ENCODE measurements at regions not wholly inside any gene's neighbourhood (a gene's known extent, or its start where the extent isn't known, plus 50 kb on each side); places are given as distances from the start of the nearest gene placed in this dataset.

DNA sequence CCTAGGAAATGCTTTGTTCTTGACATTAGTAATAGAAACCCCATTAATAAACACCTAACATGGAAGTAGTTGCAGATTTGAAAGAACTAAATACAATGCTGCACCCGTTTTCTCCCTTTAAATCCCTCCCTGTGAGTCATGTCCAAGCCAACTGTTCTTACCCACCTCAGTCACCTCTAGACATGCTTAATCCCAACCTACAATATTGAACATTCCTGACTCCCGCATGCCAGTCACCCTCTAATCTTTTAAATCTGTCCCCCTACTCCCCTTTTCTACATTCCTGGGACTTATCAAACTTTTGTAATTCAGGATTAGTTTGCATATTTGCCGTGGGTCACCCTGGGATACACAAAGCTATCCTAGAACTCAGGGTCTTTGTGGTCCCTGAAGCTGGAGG, 374.6 kb downstream of the IRS1 start:
- no peak for DNase-seq

DNA sequence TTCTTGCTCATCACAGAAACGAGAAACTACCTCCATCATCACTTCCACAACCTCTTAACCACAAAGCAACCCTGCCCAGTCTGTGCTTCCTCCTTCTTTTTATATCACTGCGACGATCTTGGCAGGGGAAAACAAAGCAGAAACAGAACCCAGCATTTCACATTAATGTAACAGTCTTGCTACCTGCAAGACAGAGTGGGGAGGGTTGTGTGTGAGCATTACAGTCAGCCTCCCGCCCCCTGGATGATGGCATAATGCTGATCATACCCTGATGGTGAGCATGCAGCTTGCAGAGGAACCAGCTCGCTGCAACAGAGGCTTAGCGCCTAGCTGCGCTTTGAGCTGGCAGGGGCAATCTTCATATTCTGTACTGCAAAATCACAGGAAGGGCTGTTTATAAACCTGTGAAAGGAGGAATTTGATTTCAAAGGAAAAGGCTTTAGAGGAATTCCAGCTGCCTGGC, 376.1 kb downstream of the IRS1 start:
- no peak for DNase-seq

DNA sequence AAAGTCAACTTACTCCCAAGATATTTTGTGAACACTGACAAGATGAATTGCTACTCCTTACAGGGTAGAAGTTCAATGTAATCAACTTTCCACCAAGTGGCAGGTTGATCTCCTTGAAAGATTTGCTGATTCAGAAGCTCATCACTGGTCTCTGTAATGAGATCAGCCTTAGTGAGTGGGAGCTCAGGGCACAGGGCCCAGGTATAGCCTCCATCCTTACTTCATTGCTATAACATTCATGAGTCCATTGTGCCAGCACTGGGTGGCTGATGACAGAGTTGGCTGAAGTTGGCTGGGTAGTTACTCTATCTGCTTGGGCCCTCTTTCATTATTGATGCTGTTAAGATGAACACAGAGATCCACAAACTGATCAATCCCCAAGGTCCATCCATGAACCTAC, 379.0 kb downstream of the IRS1 start:
- DNase-seq, result no peak

DNA sequence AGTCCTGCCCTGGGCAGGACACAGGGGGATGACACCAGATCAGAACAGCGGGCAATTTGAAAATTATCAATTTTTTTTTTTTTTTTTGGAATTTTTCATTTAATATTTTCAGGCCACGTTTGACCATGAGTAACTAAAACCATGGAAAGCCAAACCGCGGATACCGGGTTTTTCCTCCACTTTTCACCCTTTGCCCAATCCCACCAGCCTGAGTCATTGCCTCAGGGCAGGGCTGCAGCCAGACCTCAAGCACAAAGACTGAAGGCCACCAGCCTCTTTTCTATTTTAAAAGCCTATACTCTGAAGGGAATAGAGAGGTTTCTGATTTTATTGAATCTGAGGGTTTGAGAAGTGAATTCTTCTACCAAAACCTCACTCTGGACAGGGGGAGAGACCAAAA, 381.1 kb downstream of the IRS1 start:
- DNase-seq, result no peak

DNA sequence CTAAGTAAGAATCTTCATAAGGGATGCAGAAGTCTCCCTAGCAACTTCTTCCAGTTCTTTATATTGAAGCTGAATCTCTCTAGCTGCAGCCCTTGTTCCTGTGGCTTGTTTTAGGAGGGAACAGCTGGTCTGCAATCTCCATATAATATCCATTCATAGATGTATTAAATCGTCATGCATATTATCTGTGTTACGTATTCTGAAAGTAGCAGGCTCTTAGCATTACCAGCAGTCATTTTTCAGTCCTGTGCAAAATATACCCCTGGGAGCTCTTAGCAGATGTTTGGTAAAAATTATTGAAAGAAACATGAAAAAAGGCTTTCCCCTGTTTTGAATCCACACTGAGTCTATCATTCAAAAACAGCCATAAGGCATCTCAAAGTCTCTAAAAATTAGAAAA, 385.3 kb downstream of the IRS1 start:
- DNase-seq, result no peak

DNA sequence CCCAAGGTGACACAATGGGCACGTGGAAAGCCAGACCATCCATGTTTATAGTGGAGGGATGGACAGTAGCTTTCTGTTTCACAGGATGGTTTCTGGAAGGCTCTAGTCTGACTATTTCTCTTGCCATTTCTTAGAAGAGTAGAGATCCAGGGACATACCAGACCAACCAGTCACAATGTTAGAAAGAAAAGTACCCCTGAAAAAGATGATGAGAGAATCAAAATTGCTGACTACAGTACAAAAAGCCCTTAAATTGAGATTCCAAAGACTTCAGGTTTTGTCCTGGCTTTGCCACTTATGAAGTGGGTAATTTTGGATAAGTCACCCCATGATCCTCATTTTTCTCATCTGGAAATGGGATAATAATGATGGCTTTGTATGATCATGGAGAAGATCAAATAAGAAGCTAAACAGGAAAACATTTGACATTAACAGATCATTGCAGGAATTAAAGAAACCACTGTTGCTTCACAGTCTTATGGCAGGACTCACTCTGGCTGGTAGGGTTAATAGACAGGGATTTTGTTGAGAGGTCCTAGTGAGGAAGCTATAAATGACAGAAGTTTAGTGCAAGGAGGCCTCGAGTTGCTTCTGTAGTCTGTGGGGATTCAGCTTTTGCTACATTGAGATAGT, 386.0 kb downstream of the IRS1 start:
- no peak for DNase-seq

DNA sequence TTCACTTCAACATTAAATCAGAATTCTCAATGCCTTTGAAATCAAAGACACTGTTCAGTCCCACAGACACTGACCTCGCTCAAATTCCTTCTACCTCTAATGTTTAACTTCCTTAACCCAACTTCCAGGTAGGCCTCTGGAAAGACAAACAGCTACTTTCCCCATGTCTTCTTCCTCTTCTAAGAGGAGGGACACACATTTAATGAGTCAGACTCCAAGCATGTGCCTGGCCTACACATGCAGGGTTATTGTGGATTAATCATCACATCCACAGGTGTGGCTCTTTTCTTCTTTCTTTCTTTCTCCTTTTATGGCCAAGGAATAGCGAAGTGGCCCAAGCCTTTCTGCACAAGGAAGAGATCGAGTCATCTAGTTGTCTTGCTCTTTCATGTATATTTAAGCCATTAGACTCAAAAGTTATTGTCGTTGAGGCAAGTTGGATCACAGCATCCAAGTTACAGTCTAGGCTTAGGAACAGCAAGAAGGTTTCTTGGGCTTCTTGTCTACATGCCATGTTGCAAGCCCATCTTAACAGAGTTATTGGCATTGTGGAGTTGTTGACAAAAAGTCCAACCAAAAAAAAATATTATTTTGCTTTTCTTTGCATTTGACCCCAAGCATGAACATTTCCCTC, 387.8 kb downstream of the IRS1 start:
- no peak for DNase-seq

DNA sequence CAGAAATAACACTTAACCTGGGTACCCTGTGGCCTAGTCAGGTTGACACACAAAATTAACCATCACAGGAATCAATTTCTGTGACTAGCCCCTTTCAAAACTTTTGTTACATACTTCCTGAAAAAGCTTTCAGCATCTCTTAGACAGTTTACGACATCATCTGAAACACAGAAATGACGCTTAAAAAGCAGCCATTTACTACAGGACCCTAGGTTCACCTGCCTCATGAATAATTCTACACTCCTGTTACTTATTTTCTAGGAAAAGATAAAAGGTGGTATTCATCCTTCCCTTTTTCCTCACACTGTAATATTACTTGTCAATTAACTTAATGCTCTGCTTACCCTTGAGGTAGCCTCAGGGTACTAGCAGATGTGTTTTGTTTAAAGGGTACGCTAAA, 388.4 kb downstream of the IRS1 start:
- no peak for DNase-seq

DNA sequence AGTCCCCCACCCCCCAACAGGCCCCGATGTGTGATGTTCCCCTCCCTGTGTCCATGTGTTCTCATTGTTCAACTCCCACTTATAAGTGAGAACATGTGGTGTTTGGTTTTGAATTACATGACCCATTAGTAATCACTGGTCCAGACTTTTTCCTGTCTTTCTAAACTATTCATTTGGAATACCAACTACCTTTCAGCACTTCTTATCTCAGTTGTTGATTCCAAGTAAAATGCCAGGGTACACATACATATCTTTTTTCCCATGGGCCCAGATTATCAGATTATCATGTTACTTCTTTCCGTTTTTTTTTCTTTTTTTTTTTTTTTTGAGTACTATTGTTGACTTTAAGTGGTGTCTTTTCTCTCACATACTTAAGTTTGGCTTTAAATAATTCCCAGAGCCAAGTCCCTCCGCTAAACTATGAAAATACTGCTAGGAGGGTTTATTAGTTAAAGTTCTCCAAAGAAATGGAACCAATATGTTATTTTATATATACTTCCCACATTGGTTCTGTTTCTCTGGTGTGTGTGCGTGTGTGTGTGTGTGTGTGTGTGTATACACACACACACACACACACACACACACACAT, 389.3 kb downstream of the IRS1 start:
- no peak for DNase-seq

DNA sequence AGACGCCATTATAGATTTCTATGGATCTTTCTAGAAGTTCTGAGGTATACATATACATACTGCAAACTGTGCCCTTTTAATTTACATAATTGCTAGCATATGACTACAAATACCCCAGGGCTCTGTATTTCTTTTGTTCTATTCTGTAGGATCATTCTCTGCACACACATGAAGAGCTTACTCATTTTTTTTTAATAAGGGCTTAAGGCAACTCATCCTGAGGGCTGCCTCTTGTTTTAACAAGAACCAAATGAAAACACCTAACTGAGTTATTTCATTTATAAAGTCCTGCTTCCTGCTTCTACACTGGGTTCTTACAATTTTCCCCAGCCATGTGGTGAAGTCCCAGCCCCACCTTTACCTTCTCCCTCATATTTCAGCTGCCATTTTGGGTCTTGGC, 390.5 kb downstream of the IRS1 start:
- no peak for DNase-seq

DNA sequence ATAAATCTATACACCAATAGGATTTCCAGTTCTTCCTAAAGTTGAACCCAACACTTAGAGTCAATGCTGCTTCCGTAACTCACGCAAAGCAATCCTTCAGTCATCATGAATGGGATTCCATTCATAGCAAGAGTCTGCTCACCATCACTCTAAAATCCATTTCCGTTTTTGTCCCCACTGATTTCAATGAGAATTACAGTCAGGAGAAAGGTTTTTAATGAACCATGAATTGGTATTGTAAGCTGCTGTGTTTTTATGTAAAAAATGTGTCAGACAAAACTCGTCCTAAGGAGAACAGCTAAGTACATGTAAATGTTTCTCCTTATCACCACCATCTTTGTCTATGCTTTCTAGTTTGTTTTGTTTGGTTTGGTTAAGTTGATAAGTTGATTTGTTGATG, 391.5 kb downstream of the IRS1 start:
- no peak for DNase-seq

DNA sequence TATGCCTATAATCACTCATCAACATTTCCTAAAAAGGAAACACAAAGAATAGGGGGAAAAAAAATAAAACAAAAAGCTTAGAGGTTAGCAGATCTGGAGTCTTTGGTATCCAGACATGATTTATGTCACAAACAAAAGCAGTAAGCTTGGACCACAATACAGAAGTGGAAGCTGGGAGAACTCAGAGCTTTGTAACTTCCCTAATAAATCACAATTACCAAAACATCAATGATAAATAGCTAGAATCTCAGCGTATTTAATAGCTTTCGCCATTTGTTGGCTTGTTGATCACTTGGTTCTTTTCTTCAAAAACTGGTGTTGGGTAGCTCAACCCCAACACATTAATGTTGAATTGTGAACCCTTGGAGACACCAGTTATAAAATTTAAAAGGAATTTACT, 392.5 kb downstream of the IRS1 start:
- DNase-seq, result no peak

DNA sequence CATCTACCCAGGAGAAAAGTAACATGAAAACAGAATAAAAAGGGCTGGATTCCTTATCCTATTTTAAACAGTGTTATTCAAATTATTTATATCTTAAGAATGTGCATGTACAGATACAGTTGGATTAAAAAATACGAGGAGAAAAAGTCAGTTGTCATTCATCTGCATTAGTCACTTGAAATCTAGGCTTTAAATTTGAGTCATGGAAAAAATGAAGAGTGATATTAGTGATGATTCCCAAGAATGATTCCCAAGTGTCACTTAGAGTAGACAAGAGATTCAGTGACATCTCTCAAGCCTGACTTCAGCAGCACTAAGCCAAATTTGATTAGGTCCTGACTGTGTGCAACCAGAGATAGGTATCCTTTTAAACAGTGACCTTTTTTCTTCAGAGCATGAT, 394.2 kb downstream of the IRS1 start:
- DNase-seq, result no peak

DNA sequence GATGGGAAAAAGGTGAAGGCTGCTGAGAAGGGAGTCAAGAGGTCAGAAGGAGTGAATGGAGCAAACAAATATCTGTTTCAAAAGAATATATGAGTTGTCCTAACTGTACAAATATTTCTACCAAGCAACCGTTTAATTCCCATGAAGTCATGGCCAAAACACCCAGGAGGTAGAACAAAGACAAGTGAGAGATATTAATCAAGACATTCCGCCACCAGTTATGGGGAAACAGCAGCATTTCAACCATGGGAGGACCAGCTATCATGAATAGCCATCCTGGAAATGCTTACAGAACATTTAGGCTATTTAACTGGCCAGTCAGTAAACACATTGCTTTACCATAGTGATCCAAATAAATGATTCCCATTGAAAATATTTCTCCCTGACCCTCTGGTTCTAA, 396.3 kb downstream of the IRS1 start:
- DNase-seq, result no peak

DNA sequence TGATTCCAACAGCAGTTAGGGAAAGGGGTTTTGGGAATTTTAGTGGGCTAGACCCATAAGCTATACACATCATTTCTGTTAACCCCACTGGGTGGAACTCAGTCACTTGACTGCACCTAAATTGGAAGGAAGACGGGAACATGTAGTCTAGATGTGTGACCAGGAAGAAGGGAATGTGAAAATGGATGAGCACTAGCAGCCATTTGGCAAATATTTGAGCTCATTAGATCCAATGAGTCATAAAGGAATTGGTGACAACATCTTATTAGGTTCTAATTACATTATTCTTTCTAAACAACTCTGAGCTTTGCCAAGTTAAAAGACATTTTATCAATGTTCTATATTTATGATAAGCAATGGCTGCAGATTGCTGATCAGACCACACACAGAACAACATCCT, 400.6 kb downstream of the IRS1 start:
- DNase-seq, result no peak

DNA sequence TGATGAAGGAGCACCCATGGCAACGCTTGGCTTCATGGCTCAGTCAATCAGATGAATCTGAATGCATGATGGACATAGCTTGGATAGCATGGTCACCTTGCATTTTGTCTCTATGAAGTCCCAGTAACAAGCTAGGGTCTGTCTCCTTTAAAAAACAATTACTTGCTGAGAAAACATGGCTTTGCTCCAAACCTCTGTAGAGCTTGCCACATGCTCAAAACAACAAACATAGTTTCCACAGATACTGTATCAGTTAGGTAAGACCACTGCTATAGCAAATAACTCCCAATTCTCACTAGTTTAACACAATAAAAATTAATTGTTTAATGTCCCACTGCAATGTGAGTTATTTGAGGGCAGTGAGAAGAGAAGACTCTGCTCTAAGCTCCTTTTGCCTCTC, 401.0 kb downstream of the IRS1 start:
- DNase-seq, result no peak

DNA sequence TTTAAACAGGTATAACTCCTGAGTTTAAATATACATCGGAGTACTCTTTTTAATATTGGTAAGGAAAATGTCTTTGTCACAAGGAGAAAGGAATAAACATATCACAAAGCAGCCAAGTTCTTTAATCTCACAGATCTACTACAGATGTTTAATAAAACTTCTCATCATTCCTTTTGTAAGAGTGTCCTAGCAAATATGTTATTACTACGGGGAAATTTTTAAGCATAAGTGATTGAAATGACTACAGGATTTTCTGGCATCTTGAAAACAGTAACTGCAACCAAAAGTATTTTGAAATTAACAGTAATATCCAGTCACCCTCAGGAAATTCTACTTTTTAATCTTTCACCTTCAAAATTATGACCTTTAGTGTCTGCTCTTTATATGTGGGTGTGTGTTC, 403.1 kb downstream of the IRS1 start:
- DNase-seq, result no peak

DNA sequence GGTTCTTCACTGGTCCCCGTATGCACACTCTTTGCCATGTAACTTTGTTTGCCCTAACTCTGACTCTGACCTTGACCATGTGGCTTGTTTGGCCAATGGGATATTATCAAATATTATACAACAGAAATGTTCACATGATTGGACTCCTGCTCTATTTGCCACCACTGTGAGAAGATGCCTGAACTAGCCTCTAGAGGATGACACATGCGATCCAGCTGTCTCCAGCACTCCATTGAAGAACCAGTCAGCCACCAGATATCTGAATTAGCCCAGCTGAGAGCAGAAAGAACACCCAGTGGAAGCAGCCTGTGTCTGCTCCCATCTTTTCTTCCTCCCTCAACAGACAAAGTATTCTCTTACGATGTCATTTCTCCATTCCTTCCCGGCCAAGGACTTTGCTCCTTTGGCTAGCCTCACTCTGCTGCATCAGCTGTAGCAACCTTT, 412.1 kb downstream of the IRS1 start:
- DNase-seq, result no peak

DNA sequence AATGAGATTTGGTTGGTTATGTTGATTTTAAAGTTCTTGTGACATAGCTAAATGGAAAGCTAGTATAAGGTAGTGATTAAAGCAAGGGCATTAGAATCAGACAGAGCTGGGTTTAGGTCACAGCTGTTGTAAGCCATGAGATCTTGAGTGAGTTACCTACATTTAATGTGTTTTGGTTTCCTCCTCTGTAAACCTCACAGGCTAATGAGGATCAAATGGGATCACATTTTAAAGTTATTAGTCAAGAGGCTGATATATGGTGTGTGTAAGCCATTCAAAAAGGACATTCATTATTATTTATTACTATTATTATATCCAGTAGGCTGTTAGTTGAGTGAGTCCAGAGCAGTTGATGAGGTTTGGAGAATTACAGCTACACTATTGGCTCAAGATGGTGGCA, 416.2 kb downstream of the IRS1 start:
- no peak for DNase-seq

DNA sequence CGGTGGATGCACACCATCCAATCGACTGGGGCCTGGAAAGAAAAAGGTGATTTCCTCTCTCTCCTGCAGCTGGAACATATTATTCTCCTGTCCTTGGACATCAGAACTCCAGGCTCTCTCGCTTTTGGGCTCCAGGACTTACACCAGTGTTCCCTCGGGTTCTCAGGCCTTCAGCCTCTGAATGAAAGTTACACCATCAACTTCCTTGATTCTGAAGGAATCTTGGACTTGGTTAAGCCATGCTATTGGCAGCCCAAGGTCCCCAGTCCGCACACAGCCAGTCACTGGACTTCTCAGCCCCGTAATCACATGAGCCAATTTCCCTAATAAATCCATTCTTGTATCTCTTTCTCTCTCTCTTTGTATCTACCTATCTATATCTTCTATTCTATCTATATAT, 418.9 kb downstream of the IRS1 start:
- DNase-seq, result no peak

DNA sequence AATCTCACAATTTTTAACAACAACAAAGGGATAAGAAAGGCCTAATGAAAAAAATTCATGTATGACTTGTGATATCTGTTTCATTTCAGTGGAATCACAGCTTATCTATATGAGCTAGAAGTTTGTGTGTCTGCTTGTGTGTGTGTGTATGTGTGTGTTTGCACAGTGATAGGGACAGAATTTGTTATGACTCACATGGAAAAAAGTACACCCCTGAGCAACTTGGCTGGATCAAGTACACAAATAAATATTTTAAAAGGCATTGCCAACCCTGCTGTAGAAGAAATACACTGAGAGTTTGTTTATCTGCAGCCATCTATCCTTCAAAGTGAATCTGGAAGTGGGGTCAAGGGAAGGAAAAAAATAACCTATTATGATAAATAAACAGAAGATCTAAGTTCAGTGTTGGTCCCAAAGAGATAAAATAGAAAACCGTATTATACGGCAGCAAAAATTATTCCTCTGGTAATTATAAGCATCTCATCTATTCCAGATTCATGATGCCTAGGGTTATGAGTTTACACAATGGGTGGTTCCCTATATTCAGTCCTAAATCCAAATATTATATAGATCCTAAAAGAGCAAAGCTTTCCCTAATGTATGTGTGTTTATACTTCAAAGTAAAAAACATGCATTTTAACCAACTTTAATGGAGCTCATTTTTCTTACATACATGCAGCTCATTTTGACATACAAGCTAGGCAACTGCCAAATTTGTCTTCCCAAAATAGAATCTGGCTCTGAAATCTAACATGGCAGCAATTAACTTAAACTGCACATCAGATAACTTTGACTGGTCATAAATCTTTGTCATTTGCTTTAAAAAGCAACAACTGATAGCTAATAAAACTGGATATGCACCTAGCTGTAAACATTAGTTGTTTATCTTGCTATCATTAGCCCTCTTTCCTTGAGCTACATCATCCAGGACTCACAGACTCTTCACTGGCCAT, 420.6 kb downstream of the IRS1 start:
- no peak for DNase-seq

DNA sequence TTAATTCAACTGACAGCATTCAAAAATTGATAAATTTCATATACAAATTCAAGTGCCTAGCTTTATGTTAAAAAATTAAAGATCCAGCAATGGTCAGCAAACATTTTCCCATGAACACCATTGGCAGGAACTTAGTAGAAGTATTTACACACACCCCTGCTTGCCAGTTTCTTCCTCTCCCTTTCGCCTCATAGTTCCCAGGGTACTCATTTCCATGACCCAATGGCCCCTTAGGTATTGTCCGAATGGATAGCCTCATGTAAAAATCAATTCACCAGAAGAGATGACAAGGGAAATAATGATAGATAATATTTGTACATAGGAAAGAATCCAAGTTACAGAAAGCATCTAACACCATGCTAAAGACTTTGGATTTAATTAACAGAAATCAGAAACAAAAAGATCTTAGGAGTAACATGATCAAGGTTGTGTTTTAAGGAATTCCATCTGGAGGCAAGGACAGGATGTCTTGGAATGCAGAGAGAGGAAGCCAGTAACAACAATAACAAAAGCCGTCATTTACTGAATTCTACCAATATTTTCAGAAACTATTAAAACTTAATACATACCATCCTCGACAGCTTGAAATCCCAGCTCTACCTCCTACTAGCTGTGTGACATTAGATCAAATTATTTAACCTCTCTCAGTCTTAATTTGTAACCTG, 423.0 kb downstream of the IRS1 start:
- DNase-seq, result no peak

DNA sequence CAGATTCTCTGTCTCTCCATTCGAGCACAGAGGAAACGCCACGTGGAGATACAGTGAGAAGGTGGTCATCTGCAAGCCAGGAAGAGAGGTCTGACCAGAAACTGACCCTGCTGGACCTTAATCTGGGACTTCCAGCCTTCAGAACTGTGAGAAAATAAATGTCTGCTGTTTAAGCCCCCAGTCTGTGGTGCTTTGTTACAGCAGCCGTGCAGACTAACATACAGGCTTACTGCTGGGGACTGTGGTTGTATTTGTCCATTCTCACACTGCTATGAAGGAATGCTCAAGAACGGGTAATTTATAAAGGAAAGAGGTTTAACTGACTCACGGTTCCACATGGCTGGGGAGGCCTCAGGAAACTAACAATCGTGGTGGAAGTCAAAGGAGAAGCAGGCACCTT, 432.7 kb downstream of the IRS1 start:
- DNase-seq, result no peak
